Stimulated activated CD4-positive, alpha-beta T cell treated with anti-CD3 and anti-CD28 coated beads, Interleukin-1b, Interleukin-23, amount 100 ng/mL, for 48 hours (primary cell): ENCODE measurements at regions not wholly inside any gene's neighbourhood (a gene's known extent, or its start where the extent isn't known, plus 50 kb on each side); places are given as distances from the start of the nearest gene placed in this dataset.

Experiments used
- DNase-seq: peaks from one replicate; pipeline ENCODE4 v3.0.0-alpha.2; 2020

GRCh38 chr10:89153971-89154370 lies 53.1 kb downstream of the CH25H start:
- no peak for DNase-seq

- DNase-seq, result no peak
Observed at GRCh38 chr10:89153116-89153515, 54.0 kb downstream of the CH25H start.

- DNase-seq, result no peak
Observed at GRCh38 chr10:89151857-89152256, 55.3 kb downstream of the CH25H start.

- no peak for DNase-seq
Observed at GRCh38 chr10:89148061-89148460, 59.1 kb downstream of the CH25H start.

- no peak for DNase-seq
Observed at GRCh38 chr10:89147256-89147655, 59.9 kb downstream of the CH25H start.

- no peak for DNase-seq
Observed at GRCh38 chr10:89144836-89145235, 62.3 kb downstream of the CH25H start.

- no peak for DNase-seq
Observed at GRCh38 chr10:89142590-89142989, 64.5 kb downstream of the CH25H start.

GRCh38 chr10:89138755-89139490 lies 68.2 kb downstream of the CH25H start:
- no peak for DNase-seq

- DNase-seq, result no peak
Observed at GRCh38 chr10:89134963-89135362, 72.2 kb downstream of the CH25H start.

- DNase-seq, result no peak
Observed at GRCh38 chr10:89129911-89130310, 77.2 kb downstream of the CH25H start.

- DNase-seq, result no peak
Observed at GRCh38 chr10:89122433-89123051, 84.6 kb downstream of the CH25H start.

- no peak for DNase-seq
Observed at GRCh38 chr10:89121764-89122020, 85.4 kb downstream of the CH25H start.

GRCh38 chr10:89120931-89121763 lies 86.0 kb downstream of the CH25H start:
- no peak for DNase-seq

GRCh38 chr10:89119651-89120050 lies 87.5 kb downstream of the CH25H start:
- DNase-seq, result no peak

- DNase-seq, result no peak
Observed at GRCh38 chr10:89118091-89118490, 89.0 kb downstream of the CH25H start.

- DNase-seq, result no peak
Observed at GRCh38 chr10:89115876-89116627, 91.1 kb downstream of the CH25H start.

- no peak for DNase-seq
Observed at GRCh38 chr10:89114846-89115625, 92.1 kb downstream of the CH25H start.

GRCh38 chr10:89102735-89103134 lies 104.4 kb downstream of the CH25H start:
- DNase-seq, result no peak

GRCh38 chr10:89101943-89102342 lies 105.2 kb downstream of the CH25H start:
- no peak for DNase-seq

GRCh38 chr10:89100680-89101079 lies 106.4 kb downstream of the CH25H start:
- no peak for DNase-seq

GRCh38 chr10:89097226-89097625 lies 106.6 kb downstream of the FAS start:
- no peak for DNase-seq

GRCh38 chr10:89095701-89096391 lies 105.2 kb downstream of the FAS start:
- DNase-seq, result no peak
